ENCODE measurements at regions not wholly inside any gene's neighbourhood (a gene's known extent, or its start where the extent isn't known, plus 50 kb on each side); places are given as distances from the start of the nearest gene placed in this dataset.
"Not testable (repeated sequence)": the region's sequence is repeated elsewhere in the genome, so short reads cannot be mapped to it uniquely, and the experiment has no call there.

- no CpG with 5 or more reads among the region's 17 CpGs for WGBS (ENCODE audit: insufficient coverage)
- H3K9me3 ChIP-seq (ENCODE audit: control extremely low read depth in 1 of 5, control insufficient read depth in 4 of 5, insufficient read depth in 2 of 5, low read depth in 1 of 5, low read length in 4 of 5); CTCF ChIA-PET: not testable (repeated sequence)
Observed at GRCh38 chr10:46740368-46740767, 161.4 kb downstream of the SYT15 start.

GRCh38 chr10:46749003-46749402 is 162.2 kb upstream of the PTPN20 start:
- H3K4me3 ChIP-seq (ENCODE audit: control insufficient read depth in 1 of 7, extremely low read depth in 1 of 7, insufficient read depth in 4 of 7, low read depth in 2 of 7, low read length in 6 of 7); H3K4me1 ChIP-seq (ENCODE audit: control extremely low read depth in 1 of 4, control insufficient read depth in 4 of 4, insufficient read depth in 4 of 4, low read length in 3 of 4); CTCF ChIA-PET; H3K27ac ChIP-seq (ENCODE audit: insufficient read depth in 1 of 2, low read depth in 1 of 2, low read length in 2 of 2, poor library complexity in 1 of 2, severe bottlenecking in 2 of 2); DNase-seq; POLR2A ChIA-PET; H3K36me3 ChIP-seq (ENCODE audit: control insufficient read depth in 4 of 4, insufficient read depth in 4 of 4, low read length in 3 of 4); H3K9me3 ChIP-seq (ENCODE audit: control extremely low read depth in 1 of 5, control insufficient read depth in 4 of 5, insufficient read depth in 2 of 5, low read depth in 1 of 5, low read length in 4 of 5); H3K27me3 ChIP-seq (replicated peaks in 2 of 5; ENCODE audit: control insufficient read depth in 4 of 5, insufficient read depth in 5 of 5, low read length in 4 of 5): not testable (repeated sequence)
- WGBS (ENCODE audit: insufficient coverage): no CpG with 5 or more reads among the region's 3 CpGs

More at GRCh38 chr10:46740368-46740767, 161.4 kb downstream of the SYT15 start:
- POLR2A ChIA-PET; DNase-seq; H3K27me3 ChIP-seq (replicated peaks in 2 of 5; ENCODE audit: control insufficient read depth in 4 of 5, insufficient read depth in 5 of 5, low read length in 4 of 5); H3K36me3 ChIP-seq (ENCODE audit: control insufficient read depth in 4 of 4, insufficient read depth in 4 of 4, low read length in 3 of 4); H3K27ac ChIP-seq (ENCODE audit: insufficient read depth in 1 of 2, low read depth in 1 of 2, low read length in 2 of 2, poor library complexity in 1 of 2, severe bottlenecking in 2 of 2); H3K4me3 ChIP-seq (ENCODE audit: control insufficient read depth in 1 of 7, extremely low read depth in 1 of 7, insufficient read depth in 4 of 7, low read depth in 2 of 7, low read length in 6 of 7); H3K4me1 ChIP-seq (ENCODE audit: control extremely low read depth in 1 of 4, control insufficient read depth in 4 of 4, insufficient read depth in 4 of 4, low read length in 3 of 4): not testable (repeated sequence)

GRCh38 chr10:46749470-46749869 is 161.8 kb upstream of the PTPN20 start:
- CTCF ChIA-PET; H3K9me3 ChIP-seq (ENCODE audit: control extremely low read depth in 1 of 5, control insufficient read depth in 4 of 5, insufficient read depth in 2 of 5, low read depth in 1 of 5, low read length in 4 of 5): not testable (repeated sequence)
- WGBS (ENCODE audit: insufficient coverage): no CpG with 5 or more reads among the region's 2 CpGs

GRCh38 chr10:46753763-46754162 is 157.5 kb upstream of the PTPN20 start:
- H3K36me3 ChIP-seq (ENCODE audit: control insufficient read depth in 4 of 4, insufficient read depth in 4 of 4, low read length in 3 of 4); DNase-seq; H3K27me3 ChIP-seq (replicated peaks in 2 of 5; ENCODE audit: control insufficient read depth in 4 of 5, insufficient read depth in 5 of 5, low read length in 4 of 5); POLR2A ChIA-PET; H3K27ac ChIP-seq (ENCODE audit: insufficient read depth in 1 of 2, low read depth in 1 of 2, low read length in 2 of 2, poor library complexity in 1 of 2, severe bottlenecking in 2 of 2); H3K9me3 ChIP-seq (ENCODE audit: control extremely low read depth in 1 of 5, control insufficient read depth in 4 of 5, insufficient read depth in 2 of 5, low read depth in 1 of 5, low read length in 4 of 5); H3K4me1 ChIP-seq (ENCODE audit: control extremely low read depth in 1 of 4, control insufficient read depth in 4 of 4, insufficient read depth in 4 of 4, low read length in 3 of 4); CTCF ChIA-PET; H3K4me3 ChIP-seq (ENCODE audit: control insufficient read depth in 1 of 7, extremely low read depth in 1 of 7, insufficient read depth in 4 of 7, low read depth in 2 of 7, low read length in 6 of 7): not testable (repeated sequence)
- whole genome bisulfite sequencing (ENCODE audit: insufficient coverage): no CpG with 5 or more reads among the region's 5 CpGs

More at GRCh38 chr10:46749470-46749869, 161.8 kb upstream of the PTPN20 start:
- POLR2A ChIA-PET; H3K4me3 ChIP-seq (ENCODE audit: control insufficient read depth in 1 of 7, extremely low read depth in 1 of 7, insufficient read depth in 4 of 7, low read depth in 2 of 7, low read length in 6 of 7); H3K36me3 ChIP-seq (ENCODE audit: control insufficient read depth in 4 of 4, insufficient read depth in 4 of 4, low read length in 3 of 4); H3K27me3 ChIP-seq (replicated peaks in 2 of 5; ENCODE audit: control insufficient read depth in 4 of 5, insufficient read depth in 5 of 5, low read length in 4 of 5); H3K4me1 ChIP-seq (ENCODE audit: control extremely low read depth in 1 of 4, control insufficient read depth in 4 of 4, insufficient read depth in 4 of 4, low read length in 3 of 4); H3K27ac ChIP-seq (ENCODE audit: insufficient read depth in 1 of 2, low read depth in 1 of 2, low read length in 2 of 2, poor library complexity in 1 of 2, severe bottlenecking in 2 of 2): not testable (repeated sequence)
- DNase-seq: peak; percentile 1 to 48 (median 7)

GRCh38 chr10:46761471-46761870 is 149.8 kb upstream of the PTPN20 start:
- H3K27me3 ChIP-seq (replicated peaks in 2 of 5; ENCODE audit: control insufficient read depth in 4 of 5, insufficient read depth in 5 of 5, low read length in 4 of 5); H3K27ac ChIP-seq (ENCODE audit: insufficient read depth in 1 of 2, low read depth in 1 of 2, low read length in 2 of 2, poor library complexity in 1 of 2, severe bottlenecking in 2 of 2); H3K4me3 ChIP-seq (ENCODE audit: control insufficient read depth in 1 of 7, extremely low read depth in 1 of 7, insufficient read depth in 4 of 7, low read depth in 2 of 7, low read length in 6 of 7); DNase-seq; POLR2A ChIA-PET; H3K4me1 ChIP-seq (ENCODE audit: control extremely low read depth in 1 of 4, control insufficient read depth in 4 of 4, insufficient read depth in 4 of 4, low read length in 3 of 4); H3K9me3 ChIP-seq (ENCODE audit: control extremely low read depth in 1 of 5, control insufficient read depth in 4 of 5, insufficient read depth in 2 of 5, low read depth in 1 of 5, low read length in 4 of 5); H3K36me3 ChIP-seq (ENCODE audit: control insufficient read depth in 4 of 4, insufficient read depth in 4 of 4, low read length in 3 of 4); CTCF ChIA-PET: not testable (repeated sequence)

- no CpG with 5 or more reads among the region's 8 CpGs for WGBS (ENCODE audit: insufficient coverage)
- H3K27me3 ChIP-seq (replicated peaks in 2 of 5; ENCODE audit: control insufficient read depth in 4 of 5, insufficient read depth in 5 of 5, low read length in 4 of 5); CTCF ChIA-PET; POLR2A ChIA-PET; H3K4me3 ChIP-seq (ENCODE audit: control insufficient read depth in 1 of 7, extremely low read depth in 1 of 7, insufficient read depth in 4 of 7, low read depth in 2 of 7, low read length in 6 of 7); H3K36me3 ChIP-seq (ENCODE audit: control insufficient read depth in 4 of 4, insufficient read depth in 4 of 4, low read length in 3 of 4); H3K9me3 ChIP-seq (ENCODE audit: control extremely low read depth in 1 of 5, control insufficient read depth in 4 of 5, insufficient read depth in 2 of 5, low read depth in 1 of 5, low read length in 4 of 5); DNase-seq; H3K4me1 ChIP-seq (ENCODE audit: control extremely low read depth in 1 of 4, control insufficient read depth in 4 of 4, insufficient read depth in 4 of 4, low read length in 3 of 4); H3K27ac ChIP-seq (ENCODE audit: insufficient read depth in 1 of 2, low read depth in 1 of 2, low read length in 2 of 2, poor library complexity in 1 of 2, severe bottlenecking in 2 of 2): not testable (repeated sequence)
Observed at GRCh38 chr10:46768515-46769291, 142.5 kb upstream of the PTPN20 start.

- H3K36me3 ChIP-seq (ENCODE audit: control insufficient read depth in 4 of 4, insufficient read depth in 4 of 4, low read length in 3 of 4); H3K4me1 ChIP-seq (ENCODE audit: control extremely low read depth in 1 of 4, control insufficient read depth in 4 of 4, insufficient read depth in 4 of 4, low read length in 3 of 4); H3K27ac ChIP-seq (ENCODE audit: insufficient read depth in 1 of 2, low read depth in 1 of 2, low read length in 2 of 2, poor library complexity in 1 of 2, severe bottlenecking in 2 of 2); POLR2A ChIA-PET; H3K27me3 ChIP-seq (replicated peaks in 2 of 5; ENCODE audit: control insufficient read depth in 4 of 5, insufficient read depth in 5 of 5, low read length in 4 of 5); H3K9me3 ChIP-seq (ENCODE audit: control extremely low read depth in 1 of 5, control insufficient read depth in 4 of 5, insufficient read depth in 2 of 5, low read depth in 1 of 5, low read length in 4 of 5); DNase-seq; CTCF ChIA-PET; H3K4me3 ChIP-seq (ENCODE audit: control insufficient read depth in 1 of 7, extremely low read depth in 1 of 7, insufficient read depth in 4 of 7, low read depth in 2 of 7, low read length in 6 of 7): not testable (repeated sequence)
- WGBS (ENCODE audit: insufficient coverage): no CpG with 5 or more reads among the region's 15 CpGs
Observed at GRCh38 chr10:46773178-46773896, 137.9 kb upstream of the PTPN20 start.

All from common myeloid progenitor, CD34-positive (primary cell).